AG09309 (cell line): ENCODE measurements at regions not wholly inside any gene's neighbourhood (a gene's known extent, or its start where the extent isn't known, plus 50 kb on each side); places are given as distances from the start of the nearest gene placed in this dataset.

Experiments used
- DNase-seq: peaks from one replicate; pipeline ENCODE4 v3.0.0-alpha.2; 2010; ENCODE audit warnings: low read depth
- H3K4me3 ChIP-seq: 2 replicates; pipeline ENCODE4 v1.5.1; 2011; ENCODE audit warnings: mild to moderate bottlenecking, low read depth, low read length, moderate library complexity; ENCODE audit not compliant: control insufficient read depth
- CTCF ChIP-seq: IDR thresholded peaks from 2 replicates; pipeline ENCODE4 v1.5.1; 2011; ENCODE audit warnings: mild to moderate bottlenecking, low read depth, low read length, inconsistent platforms; ENCODE audit not compliant: insufficient read depth, control insufficient read depth; ENCODE audit errors: missing control alignments

- no peak for DNase-seq
- TF ChIP-seq CTCF = no peak
- no peak overlapping the region for H3K4me3 ChIP-seq
These were observed 108.7 kb downstream of the BDH1 start for GRCh38 chr3:197447057-197447456.

DNA sequence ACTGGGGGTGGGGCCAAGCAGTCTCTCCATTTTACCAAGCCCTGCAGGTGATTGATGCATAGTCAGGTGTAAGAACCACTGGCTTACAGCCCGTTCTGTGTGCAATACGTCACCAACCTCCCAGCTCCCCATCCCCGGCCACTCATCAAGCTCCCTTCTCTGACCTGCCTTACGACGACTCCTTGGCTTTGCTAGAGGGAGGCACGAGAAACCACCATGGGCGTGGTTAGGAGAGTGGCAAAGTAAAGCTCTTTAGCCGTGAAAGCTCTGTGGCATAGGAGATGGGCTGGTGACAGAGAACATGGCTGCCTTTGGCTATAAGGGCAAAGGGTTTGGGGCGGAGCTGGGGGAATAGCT, 109.1 kb downstream of the BDH1 start:
- no peak for TF ChIP-seq CTCF
- H3K4me3 ChIP-seq = no peak overlapping the region
- DNase-seq = no peak

DNA sequence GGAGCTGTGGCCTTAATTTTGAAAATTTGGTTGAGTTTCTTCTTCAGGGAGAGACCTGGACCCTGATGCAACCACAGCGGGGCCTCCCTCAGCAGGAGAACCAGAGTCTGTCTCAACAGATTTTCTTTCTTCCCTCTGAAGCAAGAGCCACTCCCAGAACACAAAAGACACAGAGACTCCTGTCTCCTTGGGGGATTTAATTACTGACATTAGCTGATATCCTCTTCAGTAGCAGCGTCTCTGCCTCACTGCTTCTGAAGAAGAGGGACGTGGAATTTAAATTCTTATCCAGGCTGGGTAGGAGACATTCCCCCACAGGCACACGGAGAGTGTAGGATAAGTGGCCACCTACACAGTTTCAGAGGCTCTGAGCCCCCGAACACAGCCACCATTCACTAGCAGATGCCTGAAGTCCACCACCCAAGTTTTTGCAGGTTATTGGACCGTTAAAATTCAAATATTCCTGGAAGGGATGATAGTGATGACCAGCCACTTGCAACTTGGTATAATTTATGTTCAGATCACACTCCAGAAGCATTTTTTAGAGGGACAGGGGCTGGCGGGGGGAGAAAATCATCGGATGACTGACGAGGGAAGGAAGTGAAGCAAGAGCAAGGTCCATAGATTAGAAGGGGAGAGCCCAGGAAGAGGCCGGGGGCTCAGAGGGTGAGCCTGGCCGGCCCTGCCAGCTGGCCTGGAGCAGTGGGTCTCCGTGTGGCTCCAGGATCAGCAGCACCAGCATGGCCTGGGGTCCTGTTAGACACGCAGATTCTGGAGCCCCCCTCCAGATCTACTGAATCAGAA, 109.7 kb downstream of the BDH1 start:
- no peak for DNase-seq
- no peak for TF ChIP-seq CTCF
- no peak overlapping the region for H3K4me3 ChIP-seq

GRCh38 chr3:197444793-197445379, 110.9 kb downstream of the BDH1 start:
- TF ChIP-seq CTCF = no peak

GRCh38 chr3:197443506-197443905, 112.3 kb downstream of the BDH1 start:
- no peak for TF ChIP-seq CTCF
- no peak for DNase-seq
- no peak overlapping the region for H3K4me3 ChIP-seq

More at GRCh38 chr3:197444793-197445379, 110.9 kb downstream of the BDH1 start:
- no peak overlapping the region for H3K4me3 ChIP-seq
- DNase-seq = no peak

GRCh38 chr3:197440717-197441303, 115.0 kb downstream of the BDH1 start:
- DNase-seq = no peak
- H3K4me3 ChIP-seq = no peak overlapping the region
- TF ChIP-seq CTCF = no peak
